Activated B cell treated with CpG ODN at 0.5 μM for 24 hours (primary cell): ENCODE measurements at regions not wholly inside any gene's neighbourhood (a gene's known extent, or its start where the extent isn't known, plus 50 kb on each side); places are given as distances from the start of the nearest gene placed in this dataset.

ENCODE experiments used
- ATAC-seq: fragments of 200-7000 bp; cut with Tn5 transposase; one replicate; pipeline ENCODE4 v1.10.0; 2021; ENCODE audit warnings: low read depth, mild to moderate bottlenecking, moderate library complexity
- CTCF ChIA-PET: fragments of 350-600 bp; sonication (Branson Sonifier 250); formaldehyde crosslinking; loops from one replicate; lab custom pipeline; 2021; ENCODE audit warnings: antibody characterized with exemption; lab: Charles Lee
- POLR2A ChIA-PET: fragments of 350-600 bp; sonication (Branson Sonifier 250); formaldehyde crosslinking; loops from one replicate; lab custom pipeline; 2021; ENCODE audit warnings: antibody characterized with exemption; lab: Charles Lee
- DNase-seq: peaks from one replicate; pipeline ENCODE4 v3.0.0; 2022
- H3K27ac Mint-ChIP-seq: one replicate; pipeline ENCODE4 v1.8.0; 2020; ENCODE audit warnings: mixed read lengths
- H3K27me3 Mint-ChIP-seq: one replicate; pipeline ENCODE4 v1.8.0; 2021; ENCODE audit warnings: mixed read lengths
- H3K36me3 Mint-ChIP-seq: one replicate; pipeline ENCODE4 v1.8.0; 2021; ENCODE audit warnings: low read depth, mixed read lengths
- H3K4me1 Mint-ChIP-seq: one replicate; pipeline ENCODE4 v1.8.0; 2021; ENCODE audit warnings: mixed read lengths
- H3K4me3 Mint-ChIP-seq: one replicate; pipeline ENCODE4 v1.8.0; 2020; ENCODE audit warnings: mild to moderate bottlenecking, mixed read lengths
- H3K9me3 Mint-ChIP-seq: one replicate; pipeline ENCODE4 v1.8.0; 2020; ENCODE audit warnings: mixed read lengths
- intact Hi-C: fragments of 100-400 bp; cut with micrococcal nuclease; formaldehyde crosslinking; loops from one replicate; pipeline ENCODE4 v1.15.1; 2024
- TF ChIP-seq, protein P1 (sequence below): fragments of 200-600 bp; IDR thresholded peaks from one replicate; pipeline ENCODE4 v1.8.0; 2022; ENCODE audit warnings: antibody characterized with exemption, mild to moderate bottlenecking

DNA sequence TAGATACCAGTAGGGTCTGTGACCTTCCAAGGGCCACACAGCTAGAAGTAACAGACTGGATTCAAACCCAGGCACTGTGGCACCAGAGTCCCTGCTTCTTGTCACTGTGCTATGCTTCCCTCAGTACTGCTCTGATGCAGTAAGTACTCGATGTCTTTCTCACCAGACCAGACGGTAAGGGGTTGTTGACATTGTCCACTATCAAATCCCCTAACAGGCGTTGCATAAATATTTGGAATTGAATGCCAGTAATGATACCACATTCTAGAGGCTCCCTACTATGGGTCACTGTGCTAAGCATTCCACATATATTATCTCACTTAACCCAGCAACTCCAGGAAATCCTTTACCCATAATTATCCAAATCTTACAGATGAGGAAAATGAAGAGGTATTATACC lies 223.1 kb downstream of the C1D start:
- DNase-seq (no peak), ATAC-seq (no peak)
- Mint-ChIP-seq H3K27ac (no peak overlapping the region), H3K9me3 (no peaks in the 10 kb centered on the region), H3K36me3 (no peaks in the 10 kb centered on the region), H3K27me3 (peaks cover 8% of the 10 kb centered on the region), H3K4me3 (no peak overlapping the region), H3K4me1 (no peaks in the 10 kb centered on the region)
- ChIA-PET POLR2A (no interaction called here), CTCF (interaction anchor here (2.6 kb wide), 1 partner anchor 106 kb away, joined by 10 read pairs; no protein-coding TSS in a partner anchor)
- TF ChIP-seq, protein P1, sequence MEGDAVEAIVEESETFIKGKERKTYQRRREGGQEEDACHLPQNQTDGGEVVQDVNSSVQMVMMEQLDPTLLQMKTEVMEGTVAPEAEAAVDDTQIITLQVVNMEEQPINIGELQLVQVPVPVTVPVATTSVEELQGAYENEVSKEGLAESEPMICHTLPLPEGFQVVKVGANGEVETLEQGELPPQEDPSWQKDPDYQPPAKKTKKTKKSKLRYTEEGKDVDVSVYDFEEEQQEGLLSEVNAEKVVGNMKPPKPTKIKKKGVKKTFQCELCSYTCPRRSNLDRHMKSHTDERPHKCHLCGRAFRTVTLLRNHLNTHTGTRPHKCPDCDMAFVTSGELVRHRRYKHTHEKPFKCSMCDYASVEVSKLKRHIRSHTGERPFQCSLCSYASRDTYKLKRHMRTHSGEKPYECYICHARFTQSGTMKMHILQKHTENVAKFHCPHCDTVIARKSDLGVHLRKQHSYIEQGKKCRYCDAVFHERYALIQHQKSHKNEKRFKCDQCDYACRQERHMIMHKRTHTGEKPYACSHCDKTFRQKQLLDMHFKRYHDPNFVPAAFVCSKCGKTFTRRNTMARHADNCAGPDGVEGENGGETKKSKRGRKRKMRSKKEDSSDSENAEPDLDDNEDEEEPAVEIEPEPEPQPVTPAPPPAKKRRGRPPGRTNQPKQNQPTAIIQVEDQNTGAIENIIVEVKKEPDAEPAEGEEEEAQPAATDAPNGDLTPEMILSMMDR: no peak
- intact Hi-C loops: loop anchor here (1.0 kb wide), 2 partner anchors 106 to 1410 kb away; no protein-coding TSS in a partner anchor

DNA sequence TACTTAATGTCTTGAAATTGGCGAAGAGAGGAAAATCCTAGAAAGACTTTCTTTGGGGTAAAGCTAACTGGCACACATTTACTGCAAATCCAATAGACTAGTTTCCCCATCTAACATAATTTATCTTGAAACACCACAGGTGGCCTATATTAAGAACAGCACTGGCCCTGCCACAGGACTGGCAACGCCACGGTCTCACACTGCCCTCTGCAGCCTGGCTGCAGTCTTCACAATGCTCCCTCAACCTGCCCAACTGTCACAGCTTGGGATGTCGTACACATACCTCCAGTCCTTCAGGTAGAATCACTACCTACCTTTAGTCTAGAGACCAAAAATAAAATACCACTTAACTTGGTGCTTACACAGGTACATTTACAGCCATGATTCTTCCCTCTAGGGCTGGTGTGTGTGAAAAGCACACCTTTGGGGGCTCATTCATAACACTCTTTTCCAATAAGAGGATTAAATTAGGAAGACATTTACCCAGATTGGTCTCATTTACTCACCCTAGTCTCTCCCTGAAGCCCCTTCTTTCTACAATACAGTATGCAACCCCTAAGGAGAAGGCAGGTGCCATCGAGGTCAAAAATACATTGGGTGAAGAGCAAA lies 222.2 kb downstream of the C1D start:
- intact Hi-C loops: loop anchor here (1.0 kb wide), 2 partner anchors 107 to 1411 kb away; no protein-coding TSS in a partner anchor
- TF ChIP-seq, protein P1: no peak

DNA sequence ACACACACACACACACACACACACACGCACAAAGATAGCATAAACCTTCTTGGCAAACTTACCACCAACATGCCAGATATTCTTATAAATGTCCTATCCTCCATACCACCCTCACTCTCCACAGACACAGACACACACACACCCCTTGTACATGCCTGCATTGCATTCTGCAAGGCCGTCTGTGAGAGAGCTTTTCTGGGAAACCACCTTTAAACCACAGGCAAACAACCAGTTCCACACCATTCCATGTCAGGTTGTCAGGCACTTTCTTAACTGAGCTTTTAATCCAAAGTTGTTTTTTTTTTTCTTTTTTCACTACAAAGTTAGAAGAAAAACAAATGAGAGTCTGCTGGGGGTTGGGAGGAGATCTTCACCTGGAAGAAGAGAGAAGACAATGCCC lies 221.1 kb downstream of the C1D start:
- no peak for ATAC-seq
- H3K27me3 Mint-ChIP-seq: peaks cover 15% of the 10 kb centered on the region

More for the DNA sequence above, 222.2 kb downstream of the C1D start:
- Mint-ChIP-seq H3K4me3 (no peak overlapping the region), H3K27me3 (peaks cover 11% of the 10 kb centered on the region), H3K4me1 (no peaks in the 10 kb centered on the region), H3K36me3 (no peaks in the 10 kb centered on the region), H3K9me3 (no peaks in the 10 kb centered on the region), H3K27ac (no peak overlapping the region)
- ChIA-PET POLR2A (no interaction called here), CTCF (interaction anchor here (1.0 to 2.6 kb wide), 2 partner anchors 107 to 1402 kb away, joined by 3 to 10 read pairs; no protein-coding TSS in a partner anchor)
- DNase-seq (no peak), ATAC-seq (peak; percentile 42)

DNA sequence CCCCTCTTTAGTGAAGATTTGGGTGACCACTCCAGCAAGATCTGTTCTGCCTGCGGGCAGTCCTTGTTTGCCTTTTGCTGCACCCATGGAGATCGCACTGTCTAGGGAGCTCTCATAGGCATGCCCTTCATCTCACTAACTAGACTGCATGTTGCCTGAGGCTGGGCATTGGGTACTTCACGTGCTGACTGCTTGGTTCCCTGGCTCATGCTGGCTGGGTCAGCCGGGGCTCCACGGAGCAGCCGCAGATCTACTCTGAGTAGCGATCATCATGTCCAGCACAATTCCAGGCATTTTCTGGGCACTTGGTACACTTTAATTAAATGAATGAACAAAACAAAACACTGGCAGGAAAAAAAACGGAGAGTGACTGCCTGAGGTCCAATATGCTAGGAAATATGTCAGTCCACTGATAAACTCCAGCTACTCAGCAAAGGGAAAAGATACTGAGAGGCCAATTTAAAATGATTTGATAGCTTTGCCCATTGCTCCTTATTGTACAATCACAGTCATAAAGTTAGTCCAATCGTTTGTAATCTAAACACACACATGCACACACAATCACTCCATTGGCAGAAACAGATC lies 220.3 kb downstream of the C1D start:
- H3K27ac Mint-ChIP-seq: no peak overlapping the region
- H3K9me3 Mint-ChIP-seq: no peaks in the 10 kb centered on the region
- ATAC-seq (no peak), DNase-seq (no peak)
- CTCF ChIA-PET: interaction anchor here (2.6 kb wide), 1 partner anchor 109 kb away, joined by 10 read pairs; no protein-coding TSS in a partner anchor
- POLR2A ChIA-PET: no interaction called here
- TF ChIP-seq, protein P1: no peak
- intact Hi-C loops: no loop called here
- H3K4me1 Mint-ChIP-seq: no peaks in the 10 kb centered on the region
- H3K27me3 Mint-ChIP-seq: peaks cover 15% of the 10 kb centered on the region
- H3K36me3 Mint-ChIP-seq: no peaks in the 10 kb centered on the region
- no peak overlapping the region for H3K4me3 Mint-ChIP-seq

More for the DNA sequence above, 221.1 kb downstream of the C1D start:
- ChIA-PET CTCF (interaction anchor here (2.6 kb wide), 1 partner anchor 108 kb away, joined by 10 read pairs; no protein-coding TSS in a partner anchor), POLR2A (no interaction called here)
- Mint-ChIP-seq H3K9me3 (no peaks in the 10 kb centered on the region), H3K4me3 (no peak overlapping the region), H3K27ac (no peak overlapping the region), H3K36me3 (no peaks in the 10 kb centered on the region), H3K4me1 (no peaks in the 10 kb centered on the region)
- intact Hi-C loops: no loop called here
- DNase-seq: no peak
- TF ChIP-seq, protein P1: no peak

DNA sequence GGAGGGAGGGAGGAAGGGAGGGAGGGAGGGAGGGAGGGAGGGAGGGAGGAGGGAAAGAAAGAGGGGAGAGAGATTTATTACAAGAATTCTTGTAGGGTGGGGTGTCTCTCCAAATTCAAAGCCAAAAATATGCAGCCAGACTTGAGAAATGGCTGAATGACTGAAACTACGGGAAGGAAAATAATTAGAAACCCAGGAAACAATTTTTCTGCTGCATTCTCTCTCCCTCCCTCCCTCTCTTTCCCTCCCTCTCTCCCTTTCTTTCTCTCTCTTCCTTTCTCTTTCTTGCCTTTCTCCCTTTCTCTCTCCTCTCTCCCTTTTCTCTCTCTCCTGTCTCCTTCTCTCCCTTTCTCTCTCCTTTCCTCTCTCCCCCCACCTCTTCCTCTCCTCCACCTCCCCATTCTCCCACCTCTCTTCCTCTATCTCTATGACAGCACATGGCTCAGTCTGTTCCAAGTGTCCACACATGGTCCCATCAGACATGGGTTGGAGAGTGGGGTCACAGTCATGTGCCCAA lies 218.7 kb downstream of the C1D start:
- H3K9me3 Mint-ChIP-seq: no peaks in the 10 kb centered on the region
- ATAC-seq (no peak), DNase-seq (no peak)
- intact Hi-C loops: no loop called here
- no peaks in the 10 kb centered on the region for H3K4me1 Mint-ChIP-seq
- no peaks in the 10 kb centered on the region for H3K36me3 Mint-ChIP-seq
- H3K27ac Mint-ChIP-seq: no peak overlapping the region
- no peak overlapping the region for H3K4me3 Mint-ChIP-seq
- ChIA-PET POLR2A (no interaction called here), CTCF (no interaction called here)
- peaks cover 27% of the 10 kb centered on the region for H3K27me3 Mint-ChIP-seq
- TF ChIP-seq, protein P1: no peak
